ENCODE measurements at regions not wholly inside any gene's neighbourhood (a gene's known extent, or its start where the extent isn't known, plus 50 kb on each side); places are given as distances from the start of the nearest gene placed in this dataset.
"Not testable (repeated sequence)": the region's sequence is repeated elsewhere in the genome, so short reads cannot be mapped to it uniquely, and the experiment has no call there.

- Histone ChIP-seq H3K27ac (ENCODE audit: low read depth in 2 of 2, low read length in 2 of 2) (no peak overlapping the region), H3K36me3 (ENCODE audit: control insufficient read depth in 2 of 2, insufficient read depth in 2 of 2, low read length in 2 of 2) (no peaks in the 10 kb centered on the region), H3K27me3 (ENCODE audit: control insufficient read depth in 2 of 2, insufficient read depth in 2 of 2, low read length in 2 of 2) (no peaks in the 10 kb centered on the region), H3K4me3 (ENCODE audit: low read length in 2 of 2) (no peak overlapping the region), H3K9ac (ENCODE audit: low read depth in 1 of 2, low read length in 2 of 2) (no peak overlapping the region), H3K9me3 (ENCODE audit: control insufficient read depth in 2 of 2, low read length in 2 of 2) (no peaks in the 10 kb centered on the region), H3K4me1 (ENCODE audit: control insufficient read depth in 2 of 2, insufficient read depth in 2 of 2, low read length in 2 of 2) (no peaks in the 10 kb centered on the region)
Measured at GRCh38 chr15:96487245-96487644, 156.7 kb downstream of the NR2F2 start.

- not testable (repeated sequence) for H3K4me3 ChIP-seq (ENCODE audit: low read length in 2 of 2); H3K4me1 ChIP-seq (ENCODE audit: control insufficient read depth in 2 of 2, insufficient read depth in 2 of 2, low read length in 2 of 2); H3K27me3 ChIP-seq (ENCODE audit: control insufficient read depth in 2 of 2, insufficient read depth in 2 of 2, low read length in 2 of 2); H3K9me3 ChIP-seq (ENCODE audit: control insufficient read depth in 2 of 2, low read length in 2 of 2); H3K9ac ChIP-seq (ENCODE audit: low read depth in 1 of 2, low read length in 2 of 2); H3K36me3 ChIP-seq (ENCODE audit: control insufficient read depth in 2 of 2, insufficient read depth in 2 of 2, low read length in 2 of 2); H3K27ac ChIP-seq (ENCODE audit: low read depth in 2 of 2, low read length in 2 of 2)
Measured at GRCh38 chr15:96491066-96491699, 160.7 kb downstream of the NR2F2 start.

- H3K4me3 ChIP-seq (ENCODE audit: low read length in 2 of 2); H3K27ac ChIP-seq (ENCODE audit: low read depth in 2 of 2, low read length in 2 of 2); H3K36me3 ChIP-seq (ENCODE audit: control insufficient read depth in 2 of 2, insufficient read depth in 2 of 2, low read length in 2 of 2); H3K9ac ChIP-seq (ENCODE audit: low read depth in 1 of 2, low read length in 2 of 2); H3K27me3 ChIP-seq (ENCODE audit: control insufficient read depth in 2 of 2, insufficient read depth in 2 of 2, low read length in 2 of 2); H3K9me3 ChIP-seq (ENCODE audit: control insufficient read depth in 2 of 2, low read length in 2 of 2); H3K4me1 ChIP-seq (ENCODE audit: control insufficient read depth in 2 of 2, insufficient read depth in 2 of 2, low read length in 2 of 2): not testable (repeated sequence)
Measured at GRCh38 chr15:96491700-96492644, 161.5 kb downstream of the NR2F2 start.

- Histone ChIP-seq H3K36me3 (ENCODE audit: control insufficient read depth in 2 of 2, insufficient read depth in 2 of 2, low read length in 2 of 2) (no peaks in the 10 kb centered on the region), H3K4me3 (ENCODE audit: low read length in 2 of 2) (no peak overlapping the region), H3K27ac (ENCODE audit: low read depth in 2 of 2, low read length in 2 of 2) (no peak overlapping the region), H3K27me3 (ENCODE audit: control insufficient read depth in 2 of 2, insufficient read depth in 2 of 2, low read length in 2 of 2) (no peaks in the 10 kb centered on the region), H3K9me3 (ENCODE audit: control insufficient read depth in 2 of 2, low read length in 2 of 2) (no peaks in the 10 kb centered on the region), H3K9ac (ENCODE audit: low read depth in 1 of 2, low read length in 2 of 2) (no peak overlapping the region), H3K4me1 (ENCODE audit: control insufficient read depth in 2 of 2, insufficient read depth in 2 of 2, low read length in 2 of 2) (no peaks in the 10 kb centered on the region)
Measured at GRCh38 chr15:96494505-96494904, 164.0 kb downstream of the NR2F2 start.

GRCh38 chr15:96495386-96495785, 164.9 kb downstream of the NR2F2 start:
- no peaks in the 10 kb centered on the region for H3K27me3 ChIP-seq (ENCODE audit: control insufficient read depth in 2 of 2, insufficient read depth in 2 of 2, low read length in 2 of 2)
- no peak overlapping the region for H3K27ac ChIP-seq (ENCODE audit: low read depth in 2 of 2, low read length in 2 of 2)
- no peak overlapping the region for H3K9ac ChIP-seq (ENCODE audit: low read depth in 1 of 2, low read length in 2 of 2)
- H3K9me3 ChIP-seq (ENCODE audit: control insufficient read depth in 2 of 2, low read length in 2 of 2) = no peaks in the 10 kb centered on the region
- H3K4me3 ChIP-seq (ENCODE audit: low read length in 2 of 2) = no peak overlapping the region
- no peaks in the 10 kb centered on the region for H3K4me1 ChIP-seq (ENCODE audit: control insufficient read depth in 2 of 2, insufficient read depth in 2 of 2, low read length in 2 of 2)
- no peaks in the 10 kb centered on the region for H3K36me3 ChIP-seq (ENCODE audit: control insufficient read depth in 2 of 2, insufficient read depth in 2 of 2, low read length in 2 of 2)

- Histone ChIP-seq H3K4me3 (ENCODE audit: low read length in 2 of 2) (no peak overlapping the region), H3K9me3 (ENCODE audit: control insufficient read depth in 2 of 2, low read length in 2 of 2) (no peaks in the 10 kb centered on the region), H3K4me1 (ENCODE audit: control insufficient read depth in 2 of 2, insufficient read depth in 2 of 2, low read length in 2 of 2) (no peaks in the 10 kb centered on the region), H3K36me3 (ENCODE audit: control insufficient read depth in 2 of 2, insufficient read depth in 2 of 2, low read length in 2 of 2) (no peaks in the 10 kb centered on the region), H3K27ac (ENCODE audit: low read depth in 2 of 2, low read length in 2 of 2) (no peak overlapping the region), H3K9ac (ENCODE audit: low read depth in 1 of 2, low read length in 2 of 2) (no peak overlapping the region), H3K27me3 (ENCODE audit: control insufficient read depth in 2 of 2, insufficient read depth in 2 of 2, low read length in 2 of 2) (no peaks in the 10 kb centered on the region)
Measured at GRCh38 chr15:96497951-96498350, 167.5 kb downstream of the NR2F2 start.

- Histone ChIP-seq H3K9ac (ENCODE audit: low read depth in 1 of 2, low read length in 2 of 2) (no peak overlapping the region), H3K4me3 (ENCODE audit: low read length in 2 of 2) (no peak overlapping the region), H3K27me3 (ENCODE audit: control insufficient read depth in 2 of 2, insufficient read depth in 2 of 2, low read length in 2 of 2) (no peaks in the 10 kb centered on the region), H3K36me3 (ENCODE audit: control insufficient read depth in 2 of 2, insufficient read depth in 2 of 2, low read length in 2 of 2) (no peaks in the 10 kb centered on the region), H3K9me3 (ENCODE audit: control insufficient read depth in 2 of 2, low read length in 2 of 2) (no peaks in the 10 kb centered on the region), H3K4me1 (ENCODE audit: control insufficient read depth in 2 of 2, insufficient read depth in 2 of 2, low read length in 2 of 2) (no peaks in the 10 kb centered on the region), H3K27ac (ENCODE audit: low read depth in 2 of 2, low read length in 2 of 2) (no peak overlapping the region)
Measured at GRCh38 chr15:96500508-96500907, 170.0 kb downstream of the NR2F2 start.

- H3K27me3 ChIP-seq (ENCODE audit: control insufficient read depth in 2 of 2, insufficient read depth in 2 of 2, low read length in 2 of 2) = no peaks in the 10 kb centered on the region
- no peak overlapping the region for H3K9ac ChIP-seq (ENCODE audit: low read depth in 1 of 2, low read length in 2 of 2)
- H3K36me3 ChIP-seq (ENCODE audit: control insufficient read depth in 2 of 2, insufficient read depth in 2 of 2, low read length in 2 of 2) = no peaks in the 10 kb centered on the region
- no peaks in the 10 kb centered on the region for H3K9me3 ChIP-seq (ENCODE audit: control insufficient read depth in 2 of 2, low read length in 2 of 2)
- no peaks in the 10 kb centered on the region for H3K4me1 ChIP-seq (ENCODE audit: control insufficient read depth in 2 of 2, insufficient read depth in 2 of 2, low read length in 2 of 2)
- H3K27ac ChIP-seq (ENCODE audit: low read depth in 2 of 2, low read length in 2 of 2) = no peak overlapping the region
- H3K4me3 ChIP-seq (ENCODE audit: low read length in 2 of 2) = no peak overlapping the region
Measured at GRCh38 chr15:96501362-96501761, 170.9 kb downstream of the NR2F2 start.

- no peaks in the 10 kb centered on the region for H3K27me3 ChIP-seq (ENCODE audit: control insufficient read depth in 2 of 2, insufficient read depth in 2 of 2, low read length in 2 of 2)
- H3K36me3 ChIP-seq (ENCODE audit: control insufficient read depth in 2 of 2, insufficient read depth in 2 of 2, low read length in 2 of 2) = no peaks in the 10 kb centered on the region
- H3K4me3 ChIP-seq (ENCODE audit: low read length in 2 of 2) = no peak overlapping the region
- H3K4me1 ChIP-seq (ENCODE audit: control insufficient read depth in 2 of 2, insufficient read depth in 2 of 2, low read length in 2 of 2) = no peaks in the 10 kb centered on the region
- H3K27ac ChIP-seq (ENCODE audit: low read depth in 2 of 2, low read length in 2 of 2) = no peak overlapping the region
- H3K9me3 ChIP-seq (ENCODE audit: control insufficient read depth in 2 of 2, low read length in 2 of 2) = no peaks in the 10 kb centered on the region
- H3K9ac ChIP-seq (ENCODE audit: low read depth in 1 of 2, low read length in 2 of 2) = no peak overlapping the region
Measured at GRCh38 chr15:96502196-96502595, 171.7 kb downstream of the NR2F2 start.

GRCh38 chr15:96503276-96503675, 172.8 kb downstream of the NR2F2 start:
- Histone ChIP-seq H3K9ac (ENCODE audit: low read depth in 1 of 2, low read length in 2 of 2) (no peak overlapping the region), H3K9me3 (ENCODE audit: control insufficient read depth in 2 of 2, low read length in 2 of 2) (no peaks in the 10 kb centered on the region), H3K27me3 (ENCODE audit: control insufficient read depth in 2 of 2, insufficient read depth in 2 of 2, low read length in 2 of 2) (no peaks in the 10 kb centered on the region), H3K27ac (ENCODE audit: low read depth in 2 of 2, low read length in 2 of 2) (no peak overlapping the region), H3K4me1 (ENCODE audit: control insufficient read depth in 2 of 2, insufficient read depth in 2 of 2, low read length in 2 of 2) (no peaks in the 10 kb centered on the region), H3K4me3 (ENCODE audit: low read length in 2 of 2) (no peak overlapping the region), H3K36me3 (ENCODE audit: control insufficient read depth in 2 of 2, insufficient read depth in 2 of 2, low read length in 2 of 2) (no peaks in the 10 kb centered on the region)
